ENCODE measurements at regions not wholly inside any gene's neighbourhood (a gene's known extent, or its start where the extent isn't known, plus 50 kb on each side); places are given as distances from the start of the nearest gene placed in this dataset.

GRCh38 chr4:41478518-41478917 is 59.4 kb upstream of the LIMCH1 start:
- TF ChIP-seq CTCF (IDR thresholded peaks at IDR 0.05), result no peak
- TF ChIP-seq EP300 (IDR thresholded peaks at IDR 0.05), result no peak
- no peak for TF ChIP-seq POLR2A (IDR thresholded peaks at IDR 0.05)

Data from sigmoid colon (tissue), 4 donors.